ENCODE measurements at regions not wholly inside any gene's neighbourhood (a gene's known extent, or its start where the extent isn't known, plus 50 kb on each side); places are given as distances from the start of the nearest gene placed in this dataset.
"Not testable (repeated sequence)": the region's sequence is repeated elsewhere in the genome, so short reads cannot be mapped to it uniquely, and the experiment has no call there.

- no peak for DNase-seq
These were observed 480.5 kb upstream of the ZEB2 start for GRCh38 chr2:145000376-145000775.

GRCh38 chr2:144999936-145000335 is 480.0 kb upstream of the ZEB2 start:
- DNase-seq, result no peak

- DNase-seq, result no peak
These were observed 479.4 kb upstream of the ZEB2 start for GRCh38 chr2:144999071-144999875.

- no peak for DNase-seq
These were observed 478.5 kb upstream of the ZEB2 start for GRCh38 chr2:144998435-144998834.

GRCh38 chr2:144996225-144996795 is 476.4 kb upstream of the ZEB2 start:
- no peak for DNase-seq

- DNase-seq, result no peak
These were observed 475.6 kb upstream of the ZEB2 start for GRCh38 chr2:144995482-144995881.

GRCh38 chr2:144990661-144991060 is 470.7 kb upstream of the ZEB2 start:
- no peak for DNase-seq

- DNase-seq, result no peak
These were observed 469.8 kb upstream of the ZEB2 start for GRCh38 chr2:144989579-144990270.

- no peak for DNase-seq
These were observed 468.7 kb upstream of the ZEB2 start for GRCh38 chr2:144988591-144988990.

GRCh38 chr2:144986691-144987090 is 466.8 kb upstream of the ZEB2 start:
- DNase-seq, result no peak

- no peak for DNase-seq
These were observed 464.1 kb upstream of the ZEB2 start for GRCh38 chr2:144984038-144984437.

- DNase-seq, result no peak
These were observed 463.2 kb upstream of the ZEB2 start for GRCh38 chr2:144983107-144983506.

GRCh38 chr2:144982481-144982880 is 462.6 kb upstream of the ZEB2 start:
- DNase-seq, result no peak

- no peak for DNase-seq
These were observed 456.0 kb upstream of the ZEB2 start for GRCh38 chr2:144975881-144976280.

GRCh38 chr2:144972676-144973075 is 452.8 kb upstream of the ZEB2 start:
- no peak for DNase-seq

GRCh38 chr2:144971786-144972335 is 451.9 kb upstream of the ZEB2 start:
- DNase-seq, result no peak

- DNase-seq, result not testable (repeated sequence)
These were observed 450.5 kb upstream of the ZEB2 start for GRCh38 chr2:144970410-144970809.

- not testable (repeated sequence) for DNase-seq
These were observed 449.6 kb upstream of the ZEB2 start for GRCh38 chr2:144969564-144969963.

GRCh38 chr2:144967961-144968360 is 448.0 kb upstream of the ZEB2 start:
- no peak for DNase-seq

GRCh38 chr2:144965172-144965571 is 445.3 kb upstream of the ZEB2 start:
- no peak for DNase-seq

GRCh38 chr2:144963031-144963430 is 443.1 kb upstream of the ZEB2 start:
- DNase-seq, result no peak

GRCh38 chr2:144959416-144959815 is 439.5 kb upstream of the ZEB2 start:
- no peak for DNase-seq

GRCh38 chr2:144950899-144951560 is 431.1 kb upstream of the ZEB2 start:
- DNase-seq, result no peak

Data from CD4-positive, alpha-beta T cell treated with Interleukin-21 for 1 hour (primary cell).